ENCODE measurements at regions not wholly inside any gene's neighbourhood (a gene's known extent, or its start where the extent isn't known, plus 50 kb on each side); places are given as distances from the start of the nearest gene placed in this dataset.

GRCh38 chr15:95259965-95260364 is 1028.6 kb downstream of the MCTP2 start:
- H3K9me3 ChIP-seq (ENCODE audit: insufficient read depth, low read depth, low read length) = no peaks in the 10 kb centered on the region
- H3K9ac ChIP-seq (ENCODE audit: low read depth, low read length) = no peak overlapping the region
- H3K27ac ChIP-seq (ENCODE audit: low read length) = no peak overlapping the region
- H3K27me3 ChIP-seq (ENCODE audit: insufficient read depth, low read length) = no peaks in the 10 kb centered on the region
- H3K4me1 ChIP-seq (ENCODE audit: insufficient read depth, low read length) = 0 out of 2 replicates have a peak, but pooled peaks cover 2% of the 10 kb centered on the region
- no peaks in the 10 kb centered on the region for H3K36me3 ChIP-seq (ENCODE audit: insufficient read depth, low read depth, low read length)
- no peak overlapping the region for H3K4me3 ChIP-seq (ENCODE audit: low read length)

- no peaks in the 10 kb centered on the region for H3K27me3 ChIP-seq (ENCODE audit: insufficient read depth, low read length)
- H3K27ac ChIP-seq (ENCODE audit: low read length) = no peak overlapping the region
- no peaks in the 10 kb centered on the region for H3K36me3 ChIP-seq (ENCODE audit: insufficient read depth, low read depth, low read length)
- no peaks in the 10 kb centered on the region for H3K9me3 ChIP-seq (ENCODE audit: insufficient read depth, low read depth, low read length)
- 0 out of 2 replicates have a peak, but pooled peaks cover 2% of the 10 kb centered on the region for H3K4me1 ChIP-seq (ENCODE audit: insufficient read depth, low read length)
- no peak overlapping the region for H3K4me3 ChIP-seq (ENCODE audit: low read length)
- no peak overlapping the region for H3K9ac ChIP-seq (ENCODE audit: low read depth, low read length)
Measured at GRCh38 chr15:95260856-95261255, 1029.5 kb downstream of the MCTP2 start.

GRCh38 chr15:95261546-95261945 is 1030.2 kb downstream of the MCTP2 start:
- Histone ChIP-seq H3K4me3 (ENCODE audit: low read length) (no peak overlapping the region), H3K4me1 (ENCODE audit: insufficient read depth, low read length) (0 out of 2 replicates have a peak, but pooled peaks cover 2% of the 10 kb centered on the region), H3K27me3 (ENCODE audit: insufficient read depth, low read length) (no peaks in the 10 kb centered on the region), H3K9me3 (ENCODE audit: insufficient read depth, low read depth, low read length) (no peaks in the 10 kb centered on the region), H3K36me3 (ENCODE audit: insufficient read depth, low read depth, low read length) (no peaks in the 10 kb centered on the region), H3K27ac (ENCODE audit: low read length) (no peak overlapping the region), H3K9ac (ENCODE audit: low read depth, low read length) (no peak overlapping the region)

- Histone ChIP-seq H3K4me1 (ENCODE audit: insufficient read depth, low read length) (0 out of 2 replicates have a peak, but pooled peaks cover 2% of the 10 kb centered on the region), H3K27ac (ENCODE audit: low read length) (no peak overlapping the region), H3K4me3 (ENCODE audit: low read length) (no peak overlapping the region), H3K36me3 (ENCODE audit: insufficient read depth, low read depth, low read length) (no peaks in the 10 kb centered on the region), H3K9ac (ENCODE audit: low read depth, low read length) (no peak overlapping the region), H3K9me3 (ENCODE audit: insufficient read depth, low read depth, low read length) (no peaks in the 10 kb centered on the region), H3K27me3 (ENCODE audit: insufficient read depth, low read length) (no peaks in the 10 kb centered on the region)
Measured at GRCh38 chr15:95261968-95262367, 1030.6 kb downstream of the MCTP2 start.

- Histone ChIP-seq H3K27me3 (ENCODE audit: insufficient read depth, low read length) (no peaks in the 10 kb centered on the region), H3K4me1 (ENCODE audit: insufficient read depth, low read length) (0 out of 2 replicates have a peak, but pooled peaks cover 2% of the 10 kb centered on the region), H3K9me3 (ENCODE audit: insufficient read depth, low read depth, low read length) (no peaks in the 10 kb centered on the region), H3K4me3 (ENCODE audit: low read length) (no peak overlapping the region), H3K27ac (ENCODE audit: low read length) (no peak overlapping the region), H3K9ac (ENCODE audit: low read depth, low read length) (no peak overlapping the region), H3K36me3 (ENCODE audit: insufficient read depth, low read depth, low read length) (no peaks in the 10 kb centered on the region)
Measured at GRCh38 chr15:95262866-95263564, 1031.7 kb downstream of the MCTP2 start.

- no peak overlapping the region for H3K4me3 ChIP-seq (ENCODE audit: low read length)
- no peak overlapping the region for H3K9ac ChIP-seq (ENCODE audit: low read depth, low read length)
- H3K27me3 ChIP-seq (ENCODE audit: insufficient read depth, low read length) = no peaks in the 10 kb centered on the region
- H3K36me3 ChIP-seq (ENCODE audit: insufficient read depth, low read depth, low read length) = no peaks in the 10 kb centered on the region
- 0 out of 2 replicates have a peak, but pooled peaks cover 2% of the 10 kb centered on the region for H3K4me1 ChIP-seq (ENCODE audit: insufficient read depth, low read length)
- no peak overlapping the region for H3K27ac ChIP-seq (ENCODE audit: low read length)
- H3K9me3 ChIP-seq (ENCODE audit: insufficient read depth, low read depth, low read length) = no peaks in the 10 kb centered on the region
Measured at GRCh38 chr15:95263751-95264150, 1032.4 kb downstream of the MCTP2 start.

GRCh38 chr15:95265419-95265997 is 1034.1 kb downstream of the MCTP2 start:
- no peaks in the 10 kb centered on the region for H3K27me3 ChIP-seq (ENCODE audit: insufficient read depth, low read length)
- H3K9me3 ChIP-seq (ENCODE audit: insufficient read depth, low read depth, low read length) = no peaks in the 10 kb centered on the region
- H3K9ac ChIP-seq (ENCODE audit: low read depth, low read length) = no peak overlapping the region
- H3K36me3 ChIP-seq (ENCODE audit: insufficient read depth, low read depth, low read length) = no peaks in the 10 kb centered on the region
- no peak overlapping the region for H3K4me3 ChIP-seq (ENCODE audit: low read length)
- 0 out of 2 replicates have a peak, but pooled peaks cover 2% of the 10 kb centered on the region for H3K4me1 ChIP-seq (ENCODE audit: insufficient read depth, low read length)
- H3K27ac ChIP-seq (ENCODE audit: low read length) = no peak overlapping the region

- no peaks in the 10 kb centered on the region for H3K36me3 ChIP-seq (ENCODE audit: insufficient read depth, low read depth, low read length)
- no peak overlapping the region for H3K4me3 ChIP-seq (ENCODE audit: low read length)
- no peak overlapping the region for H3K9ac ChIP-seq (ENCODE audit: low read depth, low read length)
- H3K27me3 ChIP-seq (ENCODE audit: insufficient read depth, low read length) = no peaks in the 10 kb centered on the region
- H3K27ac ChIP-seq (ENCODE audit: low read length) = no peak overlapping the region
- H3K4me1 ChIP-seq (ENCODE audit: insufficient read depth, low read length) = 0 out of 2 replicates have a peak, but pooled peaks cover 1% of the 10 kb centered on the region
- no peaks in the 10 kb centered on the region for H3K9me3 ChIP-seq (ENCODE audit: insufficient read depth, low read depth, low read length)
Measured at GRCh38 chr15:95266451-95267061, 1035.2 kb downstream of the MCTP2 start.

GRCh38 chr15:95267481-95267880 is 1036.1 kb downstream of the MCTP2 start:
- Histone ChIP-seq H3K27me3 (ENCODE audit: insufficient read depth, low read length) (no peaks in the 10 kb centered on the region), H3K4me3 (ENCODE audit: low read length) (no peak overlapping the region), H3K9ac (ENCODE audit: low read depth, low read length) (no peak overlapping the region), H3K9me3 (ENCODE audit: insufficient read depth, low read depth, low read length) (no peaks in the 10 kb centered on the region), H3K27ac (ENCODE audit: low read length) (no peak overlapping the region), H3K36me3 (ENCODE audit: insufficient read depth, low read depth, low read length) (no peaks in the 10 kb centered on the region), H3K4me1 (ENCODE audit: insufficient read depth, low read length) (no peaks in the 10 kb centered on the region)

- Histone ChIP-seq H3K9ac (ENCODE audit: low read depth, low read length) (no peak overlapping the region), H3K4me1 (ENCODE audit: insufficient read depth, low read length) (no peaks in the 10 kb centered on the region), H3K9me3 (ENCODE audit: insufficient read depth, low read depth, low read length) (no peaks in the 10 kb centered on the region), H3K27me3 (ENCODE audit: insufficient read depth, low read length) (no peaks in the 10 kb centered on the region), H3K27ac (ENCODE audit: low read length) (no peak overlapping the region), H3K4me3 (ENCODE audit: low read length) (no peak overlapping the region), H3K36me3 (ENCODE audit: insufficient read depth, low read depth, low read length) (no peaks in the 10 kb centered on the region)
Measured at GRCh38 chr15:95269242-95270183, 1038.2 kb downstream of the MCTP2 start.

GRCh38 chr15:95274101-95274500 is 1042.7 kb downstream of the MCTP2 start:
- no peaks in the 10 kb centered on the region for H3K9me3 ChIP-seq (ENCODE audit: insufficient read depth, low read depth, low read length)
- H3K9ac ChIP-seq (ENCODE audit: low read depth, low read length) = no peak overlapping the region
- H3K27ac ChIP-seq (ENCODE audit: low read length) = no peak overlapping the region
- H3K4me3 ChIP-seq (ENCODE audit: low read length) = no peak overlapping the region
- H3K4me1 ChIP-seq (ENCODE audit: insufficient read depth, low read length) = no peaks in the 10 kb centered on the region
- H3K36me3 ChIP-seq (ENCODE audit: insufficient read depth, low read depth, low read length) = no peaks in the 10 kb centered on the region
- no peaks in the 10 kb centered on the region for H3K27me3 ChIP-seq (ENCODE audit: insufficient read depth, low read length)

Measured in iPS-20b (cell line).